ENCODE measurements at regions not wholly inside any gene's neighbourhood (a gene's known extent, or its start where the extent isn't known, plus 50 kb on each side); places are given as distances from the start of the nearest gene placed in this dataset.
A peak's percentile ranks its signal among the peaks of the same experiment; 100 is the strongest.
"Not testable (repeated sequence)": the region's sequence is repeated elsewhere in the genome, so short reads cannot be mapped to it uniquely, and the experiment has no call there.

DNA sequence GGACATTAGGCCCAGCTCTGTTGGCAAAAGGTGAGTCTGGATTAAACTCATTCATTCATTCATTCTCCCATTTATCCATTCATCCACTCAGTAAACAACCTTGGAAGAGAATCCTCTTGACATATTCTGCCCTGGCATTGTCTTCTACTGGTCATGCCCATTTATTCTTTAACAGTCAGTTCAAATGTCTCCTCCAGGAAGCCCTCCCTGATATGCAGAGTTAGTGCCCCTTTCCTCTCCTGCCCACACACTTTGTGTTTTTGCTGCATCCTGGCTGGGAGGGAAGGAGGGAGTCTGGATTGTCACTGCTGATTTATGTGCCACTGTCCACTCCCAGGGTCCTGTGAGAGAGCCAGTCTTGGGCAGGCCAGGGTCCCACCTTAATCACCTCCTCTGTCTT lies 600.3 kb downstream of the MATN1 start:
- no peak for DNase-seq
- intact Hi-C loops (cut with DNase I), result no loop called here

DNA sequence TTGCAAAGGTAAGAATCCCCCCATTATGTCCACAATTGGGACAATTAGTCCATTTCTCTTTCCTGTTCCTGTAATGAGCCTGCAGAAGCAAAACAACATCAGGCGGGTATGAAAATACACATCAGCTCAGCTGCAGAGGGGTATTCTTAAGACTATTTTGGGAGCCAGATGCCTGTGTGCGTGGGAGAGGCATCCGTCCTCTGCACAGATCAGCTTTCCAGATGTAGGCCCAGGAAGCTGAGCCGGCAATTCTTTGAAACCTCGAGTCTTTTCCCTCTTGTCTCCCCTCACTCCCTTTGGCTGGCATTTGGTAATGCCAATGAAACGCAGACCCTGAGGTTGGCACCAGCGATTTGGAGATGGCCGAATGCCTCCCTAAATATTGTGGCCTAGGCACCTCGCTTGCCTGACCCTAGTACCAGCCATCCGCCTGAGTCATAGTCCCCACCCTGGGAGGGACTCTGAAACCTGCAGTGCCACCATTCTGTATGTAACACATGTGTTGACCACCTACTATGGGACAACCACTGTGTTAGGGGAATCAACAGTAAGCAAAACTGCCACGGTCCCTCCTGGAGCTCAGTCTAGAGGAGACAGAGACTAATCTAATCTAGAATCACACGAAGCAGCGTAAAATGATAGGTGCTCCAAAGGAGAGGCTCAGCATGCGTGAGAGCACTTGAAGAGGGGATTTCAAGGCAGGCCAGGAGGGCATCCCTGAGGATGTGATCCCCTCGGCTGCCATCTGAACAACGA lies 603.0 kb downstream of the MATN1 start:
- DNase-seq, result no peak

DNA sequence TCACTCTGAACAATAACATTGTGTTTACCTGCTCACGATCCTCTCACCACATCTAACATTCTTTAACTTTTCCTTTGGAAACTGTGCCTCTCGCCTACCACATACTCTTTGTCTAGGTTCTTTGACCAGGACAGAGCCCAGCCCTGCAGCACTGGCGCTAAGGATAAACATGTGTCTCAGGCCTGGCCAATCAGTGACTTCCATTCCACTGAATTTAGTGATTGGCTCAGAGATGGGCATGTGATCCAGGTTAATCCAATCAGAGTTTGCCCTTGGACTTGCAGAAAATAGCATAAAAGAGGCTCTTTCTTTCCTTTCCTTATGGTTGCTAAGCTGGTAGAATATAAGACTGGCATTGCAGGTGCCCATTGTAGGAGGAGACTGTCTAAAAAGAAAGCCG lies 605.7 kb downstream of the MATN1 start:
- no peak for DNase-seq
- intact Hi-C loops (cut with DNase I), result no loop called here

More for the DNA sequence above, 603.0 kb downstream of the MATN1 start:
- intact Hi-C loops (cut with DNase I), result no loop called here

DNA sequence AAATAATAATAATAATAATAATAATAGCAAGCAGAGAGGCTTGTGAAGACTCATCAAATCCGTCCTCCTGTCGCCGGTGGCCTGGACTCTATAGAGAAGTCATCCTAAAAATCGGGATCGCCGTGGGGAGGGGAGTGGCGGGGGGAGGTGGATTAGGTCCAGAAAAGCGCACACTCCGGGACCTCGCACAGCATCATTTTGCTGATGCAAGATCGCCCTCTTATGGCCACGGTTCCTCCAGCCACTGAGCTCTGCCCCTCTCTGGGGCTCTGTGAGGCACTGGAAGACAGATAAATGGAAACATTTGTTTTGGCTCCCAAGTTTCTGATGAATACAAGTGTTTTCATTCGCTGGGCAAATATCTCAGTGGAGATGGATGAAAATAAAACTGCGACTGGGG lies 612.0 kb downstream of the MATN1 start:
- peak; percentile 16 to 78 (median 55) for DNase-seq
- intact Hi-C loops (cut with DNase I), result no loop called here

DNA sequence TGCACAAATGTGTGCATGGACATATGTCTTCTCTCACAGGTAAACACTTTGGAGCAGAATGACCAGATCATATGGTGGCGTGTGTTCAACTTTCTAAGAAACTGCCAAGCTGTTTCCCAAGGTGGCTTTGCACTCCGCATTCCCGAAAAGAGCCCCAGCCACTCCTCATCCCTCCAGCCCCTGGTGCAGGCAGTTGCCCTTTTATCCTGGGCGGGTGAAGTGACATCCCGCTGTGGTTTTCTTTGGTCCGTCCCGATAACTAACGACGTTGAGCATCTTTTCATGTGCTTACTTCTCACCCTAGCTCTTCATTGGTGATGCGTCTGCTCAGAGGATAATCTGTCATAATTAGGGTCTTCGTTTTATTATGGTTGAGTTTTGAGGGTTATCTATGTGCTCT lies 612.5 kb downstream of the MATN1 start:
- intact Hi-C loops (cut with DNase I), result no loop called here
- no peak for DNase-seq

DNA sequence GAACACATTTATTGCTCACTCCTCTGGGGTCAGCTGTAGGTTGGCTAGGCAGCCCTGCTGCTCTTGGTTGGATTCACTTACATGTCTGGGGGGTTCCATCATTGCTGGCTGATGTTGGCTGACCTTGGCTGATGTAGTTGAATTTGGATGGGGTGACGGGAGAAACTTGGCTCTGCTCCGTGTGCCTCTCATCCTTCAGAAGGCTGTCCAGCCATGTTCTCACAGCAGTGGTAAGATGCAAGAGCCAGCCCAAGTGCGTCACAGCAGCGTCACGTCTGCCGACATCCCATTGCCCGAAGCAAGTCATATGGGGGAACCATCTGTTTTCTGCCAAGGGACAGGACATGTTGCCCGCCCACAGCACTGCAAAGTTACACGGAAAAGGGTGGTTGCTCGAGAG lies 613.5 kb downstream of the MATN1 start:
- intact Hi-C loops (cut with DNase I), result no loop called here
- DNase-seq, result peak in 1 of 42 donors; percentile 8

DNA sequence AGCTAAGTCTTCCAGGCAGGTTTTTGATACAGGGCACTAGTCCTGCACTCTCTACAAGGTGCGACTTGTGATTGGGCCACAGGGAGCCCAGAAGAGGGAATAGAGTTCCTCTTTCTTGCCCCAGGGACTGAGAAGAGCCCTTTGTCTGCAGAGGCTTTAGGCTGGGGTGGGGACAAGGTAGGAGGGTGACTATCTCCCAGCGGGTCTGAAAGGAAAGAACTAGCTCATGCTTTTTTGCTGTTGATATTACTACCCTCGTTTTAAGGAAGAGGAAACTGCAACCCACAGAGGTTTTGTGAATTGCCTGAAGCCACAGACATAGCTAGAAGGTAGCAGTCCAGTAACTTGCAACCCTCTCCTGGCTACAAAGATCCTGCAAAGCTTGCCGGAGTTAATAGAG lies 615.2 kb downstream of the MATN1 start:
- no peak for DNase-seq
- intact Hi-C loops (cut with DNase I), result no loop called here

DNA sequence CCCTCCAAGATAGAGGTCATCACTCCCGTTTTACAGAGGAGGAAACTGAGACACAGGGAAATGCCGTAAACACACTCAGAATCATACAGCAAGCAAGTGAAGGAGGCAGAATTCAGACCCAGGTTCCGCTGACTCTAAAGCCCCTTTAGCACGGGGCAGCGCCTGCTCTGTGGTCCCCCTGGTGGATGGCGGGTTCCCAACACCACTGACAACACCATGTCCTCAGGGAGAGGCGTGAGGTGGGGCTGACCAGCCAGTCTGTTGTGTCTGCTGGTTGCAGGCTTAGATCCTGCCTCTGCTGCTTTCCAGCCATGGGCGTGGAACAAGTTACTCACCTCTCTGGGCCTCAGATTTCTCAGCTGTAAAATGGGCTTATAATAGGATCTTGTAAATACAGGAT lies 617.3 kb downstream of the MATN1 start:
- no peak for DNase-seq
- intact Hi-C loops (cut with DNase I), result no loop called here

DNA sequence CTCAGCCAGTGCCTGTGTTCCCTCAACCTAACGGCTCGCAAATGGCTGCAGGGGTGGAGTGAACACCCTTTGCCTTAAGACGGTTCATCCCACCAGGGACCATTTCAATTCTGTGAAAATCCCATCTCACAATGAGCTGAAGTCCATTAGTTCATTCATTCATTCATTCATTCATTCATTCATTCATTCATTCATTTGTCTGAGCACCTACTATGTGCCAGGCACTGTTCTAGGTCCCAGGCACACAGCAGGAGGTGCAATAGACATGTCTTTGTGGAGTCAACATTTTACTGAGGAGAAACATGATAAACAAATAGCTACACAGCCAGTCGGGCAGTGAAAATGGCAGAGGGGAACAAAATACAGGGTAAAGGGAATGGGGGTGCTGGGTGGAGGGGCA lies 618.8 kb downstream of the MATN1 start:
- no peak for DNase-seq
- intact Hi-C loops (cut with DNase I), result no loop called here

DNA sequence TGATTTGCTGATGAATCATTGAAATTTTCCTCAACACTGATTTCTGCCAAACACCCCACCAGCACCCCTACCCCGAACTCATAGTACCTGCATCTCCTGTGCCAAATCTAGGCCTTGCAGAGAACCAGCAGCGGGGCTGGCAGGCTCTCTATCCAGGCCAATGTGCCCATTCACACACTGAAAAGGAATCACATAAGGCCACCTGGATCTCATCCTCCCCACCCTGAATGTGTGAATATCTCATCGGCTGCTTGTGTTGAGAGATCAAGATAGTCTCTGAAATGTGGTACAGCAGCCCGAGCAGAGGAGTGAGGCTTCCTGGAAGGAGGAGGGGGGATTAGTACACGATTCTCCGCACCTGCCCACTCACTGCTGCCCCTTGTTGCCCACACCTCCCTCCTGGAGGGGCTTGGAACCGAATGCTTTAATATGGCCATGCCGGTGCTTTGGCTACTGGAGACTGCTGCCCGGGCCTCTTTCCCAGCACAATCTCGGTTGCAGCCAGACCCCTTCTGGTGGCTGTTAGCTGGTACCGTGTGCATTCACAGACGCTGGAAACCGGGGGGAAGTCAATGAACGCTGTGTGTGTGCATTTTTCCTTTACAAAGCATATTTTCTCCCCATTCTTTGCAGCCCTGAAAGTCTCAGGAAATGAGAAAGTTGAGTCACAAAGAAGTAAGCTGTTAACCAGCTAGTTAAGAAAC lies 619.5 kb downstream of the MATN1 start:
- DNase-seq, result no peak
- intact Hi-C loops (cut with DNase I), result no loop called here

DNA sequence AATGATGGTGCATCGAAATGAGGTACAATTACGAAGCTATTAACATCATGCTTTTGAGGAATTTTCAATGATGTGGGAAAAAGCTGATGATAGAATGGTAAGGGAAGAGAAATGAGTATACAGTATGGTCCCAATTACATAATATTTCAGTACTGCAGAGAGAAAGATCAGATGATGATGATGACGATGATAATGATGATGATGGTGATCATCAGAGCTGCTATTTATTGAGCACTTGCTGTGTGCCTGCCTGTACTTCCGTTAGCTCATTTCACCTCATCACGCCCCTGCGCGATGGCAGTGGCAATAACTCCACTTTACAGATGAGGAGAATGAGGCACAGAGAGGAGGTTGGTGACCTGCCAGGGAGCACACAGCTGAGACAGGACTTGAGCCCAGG lies 620.8 kb downstream of the MATN1 start:
- DNase-seq, result no peak
- intact Hi-C loops (cut with DNase I), result no loop called here

DNA sequence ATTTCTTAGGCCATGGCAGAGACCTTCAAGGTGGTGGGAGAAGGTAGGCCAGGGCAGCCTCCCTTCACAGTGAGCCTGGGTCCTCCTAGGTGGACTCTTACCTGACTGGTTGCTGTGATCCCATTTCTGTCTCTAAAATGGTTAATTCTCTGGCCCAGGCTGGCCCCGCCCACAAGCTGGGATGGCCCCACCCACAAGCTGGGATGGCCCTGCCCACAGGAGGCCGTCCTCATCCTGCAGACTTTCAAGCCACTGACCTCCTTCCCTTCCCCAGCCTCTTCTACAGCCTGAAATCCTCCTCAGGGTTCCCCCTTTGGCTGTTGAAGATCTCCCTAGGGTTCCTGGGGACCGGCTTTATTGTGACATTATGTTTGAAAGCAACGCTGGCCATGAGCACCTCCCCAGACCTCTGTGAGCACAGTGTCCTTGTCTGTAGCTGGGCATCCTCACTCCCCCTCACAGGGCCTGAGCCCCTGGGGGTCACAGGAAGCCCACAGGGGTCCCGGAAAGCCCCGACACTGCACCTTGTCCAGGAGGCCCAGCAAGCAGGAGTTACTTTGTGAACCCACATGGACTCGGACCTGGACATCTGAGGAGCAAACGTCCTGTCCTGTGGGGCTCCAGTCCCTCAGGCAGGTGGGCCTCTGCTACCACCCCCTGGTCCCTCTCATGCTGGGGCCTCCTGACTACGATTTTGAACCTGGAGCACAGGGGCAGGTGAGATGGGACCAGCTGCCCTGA lies 621.7 kb downstream of the MATN1 start:
- DNase-seq, result no peak
- intact Hi-C loops (cut with DNase I), result no loop called here

DNA sequence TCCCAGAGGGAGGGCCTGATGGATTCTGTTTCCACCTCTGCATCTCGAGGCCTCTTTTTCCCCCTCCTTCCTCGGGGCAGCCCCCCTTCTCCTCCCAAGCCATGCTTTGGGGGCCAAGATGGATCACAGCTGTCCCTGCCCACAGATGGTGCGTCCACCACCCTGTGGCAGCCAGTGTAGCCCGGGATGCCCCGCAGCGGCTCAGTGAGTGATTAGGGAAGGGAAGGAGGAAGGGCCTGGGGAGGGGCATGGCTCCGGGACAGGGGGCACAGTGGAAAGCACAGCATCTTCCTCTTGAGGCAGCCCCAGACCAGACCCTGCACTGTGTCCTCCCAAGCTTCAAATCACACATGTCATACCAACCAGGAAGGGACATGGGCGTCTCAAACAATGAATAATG lies 622.4 kb downstream of the MATN1 start:
- no peak for DNase-seq
- intact Hi-C loops (cut with DNase I), result no loop called here

DNA sequence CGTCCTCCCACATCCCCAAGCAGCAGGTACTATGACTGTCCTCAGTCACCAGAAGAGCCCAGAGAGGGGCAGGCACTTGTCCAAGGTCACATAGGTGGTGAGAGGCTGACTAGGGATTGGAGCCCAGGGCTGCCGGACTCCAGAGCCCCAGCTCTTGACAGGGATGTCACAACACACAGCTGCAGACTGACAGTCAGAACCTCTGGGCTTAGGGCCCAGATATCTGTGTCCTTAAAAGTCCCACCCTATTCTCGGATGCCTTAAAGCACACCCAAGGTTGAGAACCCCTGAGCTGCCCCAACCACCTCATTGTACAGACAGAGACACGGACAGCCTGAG lies 622.9 kb downstream of the MATN1 start:
- DNase-seq, result no peak
- intact Hi-C loops (cut with DNase I), result no loop called here

DNA sequence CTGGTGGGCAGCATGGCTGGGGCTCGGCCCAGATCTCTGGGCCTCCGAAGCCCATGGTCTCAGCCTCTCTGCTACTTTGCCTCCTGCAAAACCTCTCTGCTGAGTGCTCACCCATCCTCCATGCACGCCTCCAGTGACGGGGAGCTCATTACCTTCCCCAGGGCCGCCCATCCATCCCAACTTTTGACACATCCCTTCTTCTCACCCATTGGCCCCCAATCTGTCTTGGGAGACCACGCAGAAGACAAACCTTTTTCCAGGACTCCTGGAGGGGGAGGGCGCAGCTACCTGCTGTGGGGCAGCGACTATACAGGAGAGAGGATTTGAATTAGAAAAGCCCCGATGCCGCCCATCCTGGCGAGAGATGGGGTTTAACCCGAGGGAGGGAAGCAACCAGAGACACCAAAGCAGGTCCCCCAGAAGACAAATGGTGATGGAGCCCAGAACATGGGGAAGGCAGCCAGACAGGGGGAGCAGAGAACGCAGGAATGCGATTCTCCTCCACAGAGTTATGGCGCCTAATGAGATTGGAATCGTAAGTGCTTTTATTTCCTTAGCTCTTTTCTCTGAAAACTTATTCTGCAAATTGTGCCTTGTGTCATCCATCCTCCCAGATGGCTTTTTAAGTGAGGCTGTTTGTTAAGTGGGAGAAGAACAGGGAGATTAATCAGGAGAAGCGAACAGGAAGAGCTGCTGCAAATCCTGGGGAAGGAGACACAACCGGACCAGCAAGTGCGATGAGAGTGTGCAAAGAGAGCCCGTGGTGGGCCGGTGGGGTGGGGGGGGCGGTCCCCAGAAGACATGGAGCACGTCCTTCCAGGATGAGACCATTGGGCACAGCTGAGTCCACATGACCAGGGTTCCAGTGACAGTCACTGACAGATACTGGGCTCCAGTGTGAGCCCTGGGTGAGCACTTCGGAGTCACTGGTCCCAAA lies 623.5 kb downstream of the MATN1 start:
- no peak for DNase-seq
- intact Hi-C loops (cut with DNase I), result loop anchor here (10.0 kb wide), 1 partner anchor 855 kb away; no protein-coding TSS in a partner anchor

DNA sequence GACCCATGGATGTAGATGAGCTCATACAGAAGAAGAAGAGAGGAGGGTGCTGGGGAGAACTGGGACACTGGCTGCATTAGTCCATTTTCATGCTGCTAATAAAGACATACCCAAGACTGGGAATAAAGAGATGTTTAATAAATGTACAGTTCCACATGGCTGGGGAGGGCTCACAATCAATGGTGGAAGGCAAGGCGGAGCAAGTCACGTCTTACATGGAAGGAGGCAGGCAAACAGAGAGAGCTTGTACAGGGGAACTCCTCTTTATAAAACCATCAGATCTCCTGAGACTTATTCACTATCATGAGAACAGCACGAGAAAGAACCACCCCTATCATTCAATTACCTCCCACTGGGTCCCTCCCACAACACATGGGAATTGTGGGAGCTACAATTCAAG lies 625.5 kb downstream of the MATN1 start:
- intact Hi-C loops (cut with DNase I), result loop anchor here (10.0 kb wide), 1 partner anchor 853 kb away; no protein-coding TSS in a partner anchor
- not testable (repeated sequence) for DNase-seq

DNA sequence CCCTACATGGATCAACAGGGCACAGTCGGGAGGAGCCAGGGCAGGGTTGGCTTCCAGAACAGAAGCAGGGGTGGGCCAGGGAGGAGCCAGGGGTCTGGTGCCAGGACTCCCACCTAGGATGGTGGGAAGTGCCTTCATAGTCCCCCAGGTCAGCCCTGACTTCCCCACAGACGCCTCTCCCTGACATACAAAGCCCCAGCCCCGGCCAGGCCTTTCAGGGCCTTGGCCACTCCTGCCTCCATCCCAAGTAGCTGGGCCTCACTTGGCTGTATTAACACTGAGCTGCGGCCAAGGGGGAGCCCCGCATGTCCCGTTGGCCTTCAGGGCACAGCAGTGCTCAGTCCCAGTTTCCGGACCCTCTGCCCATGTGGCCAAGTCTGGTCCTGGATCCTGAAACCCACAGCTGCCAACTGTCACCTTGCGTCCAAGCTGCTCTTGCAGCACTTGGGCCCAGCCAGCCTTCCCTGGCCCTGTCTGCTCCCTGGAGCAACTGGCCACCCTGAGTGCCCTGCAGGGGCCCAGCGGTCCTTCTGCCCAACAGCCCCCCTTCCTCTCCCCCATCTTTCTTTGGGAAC lies 627.8 kb downstream of the MATN1 start:
- intact Hi-C loops (cut with DNase I), result loop anchor here (10.0 kb wide), 1 partner anchor 851 kb away; no protein-coding TSS in a partner anchor
- no peak for DNase-seq

DNA sequence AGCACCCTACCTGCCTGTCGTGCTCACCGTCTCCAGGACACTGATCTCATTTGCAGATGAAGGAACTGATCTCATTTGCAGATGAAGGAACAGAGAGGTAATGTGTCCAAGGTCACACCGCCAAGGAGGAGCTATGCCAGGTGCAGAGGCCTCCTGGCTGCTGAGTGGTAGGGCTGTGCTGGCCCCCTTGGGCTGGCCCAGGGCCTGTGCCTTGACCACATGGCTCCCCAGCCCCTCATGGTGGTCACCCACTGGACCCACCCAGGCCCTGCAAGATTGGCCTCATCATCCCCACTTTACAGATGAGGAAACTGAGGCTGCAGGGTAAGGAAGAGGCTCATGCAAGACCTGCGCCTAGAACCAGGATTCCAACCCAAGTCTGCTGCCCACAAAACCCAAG lies 628.3 kb downstream of the MATN1 start:
- DNase-seq, result no peak
- intact Hi-C loops (cut with DNase I), result loop anchor here (10.0 kb wide), 1 partner anchor 850 kb away; no protein-coding TSS in a partner anchor

Data from head of caudate nucleus (tissue), 42 donors.